IMR-90 (cell line): ENCODE measurements at regions not wholly inside any gene's neighbourhood (a gene's known extent, or its start where the extent isn't known, plus 50 kb on each side); places are given as distances from the start of the nearest gene placed in this dataset.

ENCODE experiments used
- ATAC-seq: fragments of 200-7000 bp; cut with Tn5 transposase; 2 replicates; pipeline ENCODE4 v1.9.1; 2020; ENCODE audit warnings: low read depth, mild to moderate bottlenecking, moderate library complexity
- BruUV-seq: library from RNA; stranded (reverse); fragments of 400-500 nt; replicated peaks from 2 replicates; lab custom pipeline; 2021; lab: Mats Ljungman, UMichigan
- CTCF ChIA-PET: fragments of 300-600 bp; formaldehyde crosslinking; extraction: SDS; loops from one replicate; lab custom pipeline; 2021; ENCODE audit warnings: antibody characterized with exemption; lab: Yijun Ruan, JAX
- POLR2A ChIA-PET: fragments of 300-600 bp; sonication (Branson Sonifier 250); formaldehyde crosslinking; loops from one replicate; lab custom pipeline; 2022; ENCODE audit warnings: antibody characterized with exemption; ENCODE audit not compliant: unreplicated experiment; lab: Charles Lee
- DNase-seq: peaks from one replicate; pipeline ENCODE4 v3.0.0; 2013
- H2AFZ ChIP-seq: replicated peaks from 2 replicates; pipeline ENCODE3; 2013; ENCODE audit warnings: low read length, mild to moderate bottlenecking; ENCODE audit not compliant: poor library complexity
- H2AK5ac ChIP-seq: 2 replicates; pipeline ENCODE4 v1.6.1; 2013; ENCODE audit warnings: low read depth, low read length, inconsistent platforms
- H2AK9ac ChIP-seq: replicated peaks from 2 replicates; pipeline ENCODE3; 2013; ENCODE audit warnings: mild to moderate bottlenecking, low read depth, low read length, moderate library complexity; ENCODE audit not compliant: poor library complexity
- H2BK120ac ChIP-seq: 2 replicates; pipeline ENCODE4 v1.6.1; 2013; ENCODE audit warnings: low read depth, low read length, inconsistent platforms
- H2BK15ac ChIP-seq: 3 replicates; pipeline ENCODE4 v1.6.1; 2013; ENCODE audit warnings: low read depth, low read length, inconsistent platforms
- H2BK20ac ChIP-seq: 2 replicates; pipeline ENCODE4 v1.6.1; 2013; ENCODE audit warnings: low read depth, mild to moderate bottlenecking, inconsistent platforms, low read length, moderate library complexity
- H2BK5ac ChIP-seq: 2 replicates; pipeline ENCODE4 v1.6.1; 2013; ENCODE audit warnings: mild to moderate bottlenecking, low read depth, low read length, inconsistent platforms; ENCODE audit not compliant: poor library complexity, severe bottlenecking
- H3K14ac ChIP-seq: replicated peaks from 2 replicates; pipeline ENCODE4 v1.6.1; 2013; ENCODE audit warnings: low read depth, low read length, inconsistent platforms
- H3K18ac ChIP-seq: 2 replicates; pipeline ENCODE4 v1.6.1; 2013; ENCODE audit warnings: low read depth, low read length, control low read depth
- H3K23ac ChIP-seq: 2 replicates; pipeline ENCODE4 v1.6.1; 2013; ENCODE audit warnings: low read depth, low read length, inconsistent platforms
- H3K27ac ChIP-seq: 2 replicates; pipeline ENCODE4 v1.5.1; 2013; ENCODE audit warnings: mild to moderate bottlenecking, control low read depth, low read length; ENCODE audit not compliant: insufficient read depth
- H3K27me3 ChIP-seq: 2 replicates; pipeline ENCODE4 v1.6.1; 2013; ENCODE audit warnings: low read length; ENCODE audit not compliant: control insufficient read depth, insufficient read depth
- H3K36me3 ChIP-seq: 2 replicates; pipeline ENCODE4 v1.6.1; 2013; ENCODE audit warnings: low read length, mixed read lengths; ENCODE audit not compliant: control insufficient read depth, insufficient read depth
- H3K4ac ChIP-seq: 2 replicates; pipeline ENCODE4 v1.6.1; 2013; ENCODE audit warnings: low read depth, low read length, inconsistent platforms
- H3K4me1 ChIP-seq: 2 replicates; pipeline ENCODE4 v1.6.1; 2013; ENCODE audit warnings: low read length, mixed read lengths; ENCODE audit not compliant: control insufficient read depth, insufficient read depth
- H3K4me2 ChIP-seq: 2 replicates; pipeline ENCODE4 v1.6.1; 2013; ENCODE audit warnings: low read depth, mild to moderate bottlenecking, control low read depth, low read length, moderate library complexity
- H3K4me3 ChIP-seq: 2 replicates; pipeline ENCODE4 v1.5.1; 2013; ENCODE audit warnings: low read depth, mild to moderate bottlenecking, control low read depth, low read length, moderate library complexity; ENCODE audit not compliant: insufficient read depth
- H3K56ac ChIP-seq: 2 replicates; pipeline ENCODE4 v1.6.1; 2013; ENCODE audit warnings: low read length, inconsistent platforms; ENCODE audit not compliant: insufficient read depth; ENCODE audit errors: extremely low read depth
- H3K79me1 ChIP-seq, 2 experiments: 2 replicates each; pipeline ENCODE4 v1.6.1; 2013; ENCODE audit warnings: low read length in 2 of 2, inconsistent platforms in 1 of 2, low read depth in 1 of 2
- H3K9ac ChIP-seq: 2 replicates; pipeline ENCODE4 v1.6.1; 2013; ENCODE audit warnings: low read depth, low read length, control low read depth
- H3K9me1 ChIP-seq: 2 replicates; pipeline ENCODE4 v1.6.1; 2013; ENCODE audit warnings: low read length, inconsistent platforms; ENCODE audit not compliant: insufficient read depth
- H3K9me3 ChIP-seq: 2 replicates; pipeline ENCODE4 v1.6.1; 2013; ENCODE audit warnings: low read length; ENCODE audit not compliant: control insufficient read depth, insufficient read depth
- H4K20me1 ChIP-seq: 2 replicates; pipeline ENCODE4 v1.6.1; 2013; ENCODE audit warnings: low read length, inconsistent platforms; ENCODE audit not compliant: insufficient read depth
- H4K5ac ChIP-seq: 2 replicates; pipeline ENCODE4 v1.6.1; 2013; ENCODE audit warnings: mild to moderate bottlenecking, low read depth, low read length, control low read depth
- H4K8ac ChIP-seq, 2 experiments: 2 replicates each; pipeline ENCODE4 v1.6.1; 2013; ENCODE audit warnings: low read depth in 2 of 2, low read length in 2 of 2, control low read depth in 1 of 2, inconsistent platforms in 1 of 2
- H4K91ac ChIP-seq: 2 replicates; pipeline ENCODE4 v1.6.1; 2013; ENCODE audit warnings: low read depth, low read length, inconsistent platforms; ENCODE audit not compliant: insufficient read depth
- CHD1 ChIP-seq: IDR thresholded peaks from 2 replicates; pipeline ENCODE4 v1.6.1; 2012; ENCODE audit warnings: low read depth, low read length, improper control_type of control experiment
- CTCF ChIP-seq: conservative IDR thresholded peaks from 2 replicates; pipeline ENCODE4 v1.5.1; 2012; ENCODE audit warnings: mild to moderate bottlenecking, low read depth, low read length, improper control_type of control experiment
- ELK1 ChIP-seq: fragments of 150-350 bp; IDR thresholded peaks from 2 replicates; pipeline ENCODE4 v1.6.1; 2016; ENCODE audit warnings: low read depth, mild to moderate bottlenecking, low read length, moderate library complexity, borderline replicate concordance
- FOS ChIP-seq: fragments of 150-350 bp; IDR thresholded peaks from 2 replicates; pipeline ENCODE4 v1.6.1; 2016; ENCODE audit warnings: low read depth, low read length
- MAZ ChIP-seq: IDR thresholded peaks from 2 replicates; pipeline ENCODE4 v1.6.1; 2012; ENCODE audit warnings: low read depth, mild to moderate bottlenecking, low read length, improper control_type of control experiment, moderate library complexity, borderline replicate concordance
- NFE2L2 ChIP-seq: fragments of 150-350 bp; IDR thresholded peaks from 2 replicates; pipeline ENCODE4 v1.6.1; 2016; ENCODE audit warnings: low read depth, mild to moderate bottlenecking, low read length
- RAD21 ChIP-seq: IDR thresholded peaks from 2 replicates; pipeline ENCODE4 v1.6.1; 2012; ENCODE audit warnings: low read length, improper control_type of control experiment
- USF2 ChIP-seq: fragments of 150-350 bp; IDR thresholded peaks from 2 replicates; pipeline ENCODE4 v1.6.1; 2017; ENCODE audit warnings: mild to moderate bottlenecking, antibody characterized with exemption, low read length, low read depth
- WGBS, 2 experiments: methylation state at CpG; one replicate each; pipeline versions ENCODE4 v1.1.5 to v1.1.7; 2013; ENCODE audit warnings: missing lambda C conversion rate in 2 of 2; ENCODE audit not compliant: insufficient read length in 1 of 2; ENCODE audit errors: extremely low coverage in 2 of 2; 5-methylcytosine and 5-hydroxymethylcytosine counted together
- dilution Hi-C: fragments of 300-500 bp; cut with HindIII; formaldehyde crosslinking; loops from one replicate; pipeline ENCODE4 v1.14.3; 2018; ENCODE audit warnings: low sequenced_read_pairs; ENCODE audit not compliant: unreplicated experiment
- in situ Hi-C: fragments of 300-500 bp; cut with MboI; formaldehyde crosslinking; loops from 3 replicates; pipeline ENCODE4 v1.14.3; 2019; ENCODE audit warnings: low sequenced_read_pairs, inconsistent platforms, mixed read lengths
- intact Hi-C: fragments of 100-400 bp; cut with micrococcal nuclease; formaldehyde crosslinking; loops from 2 replicates; pipeline ENCODE4 v1.10.0; 2022

- 0 out of 2 replicates have a peak overlapping the region, but pooled peaks have one; percentile 16 for H2AK5ac ChIP-seq
- CTCF ChIA-PET: interaction anchor here (0.5 kb wide), 1 partner anchor 397 kb away, joined by 4 read pairs; no protein-coding TSS in a partner anchor
- H2AFZ ChIP-seq: no peak overlapping the region
- H2BK20ac ChIP-seq: no peak overlapping the region
- H2BK5ac ChIP-seq: no peak overlapping the region
- no peak overlapping the region for H2BK15ac ChIP-seq
- no peaks in the 10 kb centered on the region; the same call in 1 of the 2 replicates for H3K27me3 ChIP-seq
- no peak overlapping the region for H3K4me3 ChIP-seq
- H3K9me3 ChIP-seq: no peaks in the 10 kb centered on the region
- H4K5ac ChIP-seq: no peak overlapping the region
- no peak overlapping the region for H4K91ac ChIP-seq
- no peak overlapping the region for H2AK9ac ChIP-seq
- H3K27ac ChIP-seq: no peak overlapping the region
- peak; percentile 72 for ATAC-seq
- H3K18ac ChIP-seq: no peak overlapping the region; the same call in 1 of the 2 replicates
- no peaks in the 10 kb centered on the region for H4K20me1 ChIP-seq
- BruUV-seq: no TSS peak
- H3K9me1 ChIP-seq: no peaks in the 10 kb centered on the region
- no peak overlapping the region for H3K4ac ChIP-seq
- in situ Hi-C loops (no loop called here), intact Hi-C loops (no loop called here), dilution Hi-C loops (no loop called here)
- no peaks in the 10 kb centered on the region for H3K79me1 ChIP-seq
- TF ChIP-seq MAZ: no peak
- TF ChIP-seq USF2: no peak
- no peak for TF ChIP-seq RAD21
- no peak for TF ChIP-seq CTCF
- no peak for TF ChIP-seq NFE2L2
- TF ChIP-seq FOS: no peak
- TF ChIP-seq ELK1: no peak
- no peak for TF ChIP-seq CHD1
- peak; percentile 67 for DNase-seq
- no peaks in the 10 kb centered on the region for H3K36me3 ChIP-seq
- no CpG with 5 or more reads among the region's 1 CpG for WGBS, 2 experiments
- no peak overlapping the region for H3K9ac ChIP-seq
- no peak overlapping the region for H3K4me2 ChIP-seq
- POLR2A ChIA-PET: no interaction called here
- H3K56ac ChIP-seq: no peak overlapping the region
- no peak overlapping the region for H3K23ac ChIP-seq
- peaks cover 11% of the 10 kb centered on the region; the same call in 1 of the 2 replicates for H3K4me1 ChIP-seq
- no peak overlapping the region for H4K8ac ChIP-seq
- no peak overlapping the region for H3K14ac ChIP-seq
- no peak overlapping the region for H2BK120ac ChIP-seq
Observed at GRCh38 chr11:115920092-115920461, 415.9 kb upstream of the CADM1 start.
